ENCODE measurements at regions not wholly inside any gene's neighbourhood (a gene's known extent, or its start where the extent isn't known, plus 50 kb on each side); places are given as distances from the start of the nearest gene placed in this dataset.

DNA sequence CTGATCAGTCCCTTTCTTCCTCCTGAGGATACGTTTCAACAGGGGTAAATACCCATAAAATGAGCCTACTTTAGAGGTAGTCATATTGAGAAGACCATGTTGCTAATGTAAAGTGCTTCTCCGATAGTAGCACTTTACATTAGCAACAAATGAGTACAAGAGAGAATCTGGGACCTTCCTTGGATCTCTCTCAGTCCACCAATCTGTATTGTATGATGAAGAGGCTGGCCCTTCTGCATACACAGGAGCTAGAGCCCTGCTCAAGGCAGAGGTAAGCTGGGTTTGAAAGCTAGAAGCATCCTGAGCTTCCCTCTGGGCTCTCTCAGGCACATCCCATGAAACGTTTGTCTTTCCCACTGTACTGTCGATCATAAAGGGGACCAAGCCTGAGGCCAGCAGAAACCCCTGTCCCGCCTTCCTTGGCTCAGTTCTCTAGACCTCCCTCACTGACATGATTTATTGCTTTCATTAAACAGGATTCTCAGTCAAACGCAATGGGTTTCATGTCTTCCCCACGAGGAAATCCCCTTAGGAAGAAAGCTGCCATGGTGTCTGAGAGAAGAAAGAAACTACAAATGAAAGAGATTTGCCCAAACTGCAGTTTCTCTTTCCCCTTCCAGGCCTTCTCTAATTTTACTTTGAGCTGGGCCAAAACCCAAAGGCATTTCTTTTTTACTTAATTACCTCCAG is 62.8 kb upstream of the BCAR3 start:
- H3K27ac ChIP-seq (ENCODE audit: control insufficient read depth, insufficient read depth, low read length), result no peak overlapping the region
- no peak overlapping the region for H3K9ac ChIP-seq (ENCODE audit: control insufficient read depth, extremely low read depth, insufficient read depth, low read length)
- H2AFZ ChIP-seq (ENCODE audit: control insufficient read depth, low read length), result peak overlapping the region; percentile 32
- TF ChIP-seq EZH2 (IDR thresholded peaks at IDR 0.05; ENCODE audit: low read length), result no peak
- TF ChIP-seq, protein P1, sequence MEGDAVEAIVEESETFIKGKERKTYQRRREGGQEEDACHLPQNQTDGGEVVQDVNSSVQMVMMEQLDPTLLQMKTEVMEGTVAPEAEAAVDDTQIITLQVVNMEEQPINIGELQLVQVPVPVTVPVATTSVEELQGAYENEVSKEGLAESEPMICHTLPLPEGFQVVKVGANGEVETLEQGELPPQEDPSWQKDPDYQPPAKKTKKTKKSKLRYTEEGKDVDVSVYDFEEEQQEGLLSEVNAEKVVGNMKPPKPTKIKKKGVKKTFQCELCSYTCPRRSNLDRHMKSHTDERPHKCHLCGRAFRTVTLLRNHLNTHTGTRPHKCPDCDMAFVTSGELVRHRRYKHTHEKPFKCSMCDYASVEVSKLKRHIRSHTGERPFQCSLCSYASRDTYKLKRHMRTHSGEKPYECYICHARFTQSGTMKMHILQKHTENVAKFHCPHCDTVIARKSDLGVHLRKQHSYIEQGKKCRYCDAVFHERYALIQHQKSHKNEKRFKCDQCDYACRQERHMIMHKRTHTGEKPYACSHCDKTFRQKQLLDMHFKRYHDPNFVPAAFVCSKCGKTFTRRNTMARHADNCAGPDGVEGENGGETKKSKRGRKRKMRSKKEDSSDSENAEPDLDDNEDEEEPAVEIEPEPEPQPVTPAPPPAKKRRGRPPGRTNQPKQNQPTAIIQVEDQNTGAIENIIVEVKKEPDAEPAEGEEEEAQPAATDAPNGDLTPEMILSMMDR (optimal IDR thresholded peaks at IDR 0.05 in 1 of 3, IDR thresholded peaks at IDR 0.05 in 1 of 3, conservative IDR thresholded peaks at IDR 0.05 in 1 of 3; ENCODE audit: extremely low read depth in 1 of 3, insufficient read depth in 2 of 3, low read length in 3 of 3), result no peak
- no peaks in the 10 kb centered on the region for H3K79me2 ChIP-seq (ENCODE audit: control insufficient read depth, insufficient read depth, low read length)
- H3K4me2 ChIP-seq (ENCODE audit: control insufficient read depth, extremely low read depth, insufficient read depth, low read depth, low read length), result no peak overlapping the region
- dilution Hi-C loops (cut with MboI; ENCODE audit: extremely low pct_ligation_motif_present, low sequenced_read_pairs), result no loop called here
- FAIRE-seq, result no peak
- H3K9me3 ChIP-seq (ENCODE audit: control insufficient read depth, low read depth, low read length), result no peaks in the 10 kb centered on the region
- H3K4me3 ChIP-seq (ENCODE audit: control insufficient read depth in 2 of 3, extremely low read depth in 1 of 3, insufficient read depth in 2 of 3, low read depth in 1 of 3, low read length in 3 of 3), result no peak overlapping the region
- no peaks in the 10 kb centered on the region for H3K9me1 ChIP-seq (ENCODE audit: control insufficient read depth, extremely low read depth, insufficient read depth, low read length)
- DNase-seq (ENCODE audit: low read depth, low spot score), result no peak
- H3K27me3 ChIP-seq (ENCODE audit: control insufficient read depth, extremely low read depth, insufficient read depth, low read length), result no peaks in the 10 kb centered on the region
- H3K4me1 ChIP-seq (ENCODE audit: control insufficient read depth, extremely low read depth, insufficient read depth, low read length), result peaks cover 24% of the 10 kb centered on the region
- H3K36me3 ChIP-seq (ENCODE audit: control insufficient read depth in 2 of 2, extremely low read depth in 1 of 2, insufficient read depth in 2 of 2, low read length in 2 of 2), result no peaks in the 10 kb centered on the region
- no peaks in the 10 kb centered on the region for H4K20me1 ChIP-seq (ENCODE audit: control insufficient read depth, extremely low read depth, insufficient read depth, low read length)

GRCh38 chr1:93743465-93743864 is 61.8 kb upstream of the BCAR3 start:
- H3K4me2 ChIP-seq (ENCODE audit: control insufficient read depth, extremely low read depth, insufficient read depth, low read depth, low read length), result no peak overlapping the region
- no peak for DNase-seq (ENCODE audit: low read depth, low spot score)
- H3K79me2 ChIP-seq (ENCODE audit: control insufficient read depth, insufficient read depth, low read length), result no peaks in the 10 kb centered on the region
- H3K4me1 ChIP-seq (ENCODE audit: control insufficient read depth, extremely low read depth, insufficient read depth, low read length), result peaks cover 34% of the 10 kb centered on the region
- FAIRE-seq, result no peak
- H3K27me3 ChIP-seq (ENCODE audit: control insufficient read depth, extremely low read depth, insufficient read depth, low read length), result no peaks in the 10 kb centered on the region
- no peaks in the 10 kb centered on the region for H4K20me1 ChIP-seq (ENCODE audit: control insufficient read depth, extremely low read depth, insufficient read depth, low read length)
- no peaks in the 10 kb centered on the region for H3K9me3 ChIP-seq (ENCODE audit: control insufficient read depth, low read depth, low read length)
- no peaks in the 10 kb centered on the region for H3K9me1 ChIP-seq (ENCODE audit: control insufficient read depth, extremely low read depth, insufficient read depth, low read length)
- no peak overlapping the region for H3K9ac ChIP-seq (ENCODE audit: control insufficient read depth, extremely low read depth, insufficient read depth, low read length)
- H2AFZ ChIP-seq (ENCODE audit: control insufficient read depth, low read length), result no peak overlapping the region
- TF ChIP-seq, protein P1 (optimal IDR thresholded peaks at IDR 0.05 in 1 of 3, IDR thresholded peaks at IDR 0.05 in 1 of 3, conservative IDR thresholded peaks at IDR 0.05 in 1 of 3; ENCODE audit: extremely low read depth in 1 of 3, insufficient read depth in 2 of 3, low read length in 3 of 3), result no peak
- TF ChIP-seq EZH2 (IDR thresholded peaks at IDR 0.05; ENCODE audit: low read length), result no peak
- no peak overlapping the region for H3K4me3 ChIP-seq (ENCODE audit: control insufficient read depth in 2 of 3, extremely low read depth in 1 of 3, insufficient read depth in 2 of 3, low read depth in 1 of 3, low read length in 3 of 3)
- no peaks in the 10 kb centered on the region for H3K36me3 ChIP-seq (ENCODE audit: control insufficient read depth in 2 of 2, extremely low read depth in 1 of 2, insufficient read depth in 2 of 2, low read length in 2 of 2)
- dilution Hi-C loops (cut with MboI; ENCODE audit: extremely low pct_ligation_motif_present, low sequenced_read_pairs), result no loop called here
- H3K27ac ChIP-seq (ENCODE audit: control insufficient read depth, insufficient read depth, low read length), result no peak overlapping the region
